ENCODE measurements at regions not wholly inside any gene's neighbourhood (a gene's known extent, or its start where the extent isn't known, plus 50 kb on each side); places are given as distances from the start of the nearest gene placed in this dataset.

- DNase-seq = no peak
- no peak for ATAC-seq
Observed at GRCh38 chr11:45036733-45037132, 86.0 kb upstream of the TP53I11 start.

GRCh38 chr11:45037434-45038005 lies 86.8 kb upstream of the TP53I11 start:
- no peak for ATAC-seq
- no peak for DNase-seq

GRCh38 chr11:45038923-45039322 lies 88.2 kb upstream of the TP53I11 start:
- DNase-seq (no peak), ATAC-seq (no peak)

- DNase-seq = no peak
- no peak for ATAC-seq
Observed at GRCh38 chr11:45041596-45041995, 90.9 kb upstream of the TP53I11 start.

GRCh38 chr11:45042560-45042959 lies 91.9 kb upstream of the TP53I11 start:
- no peak for DNase-seq
- no peak for ATAC-seq

- ATAC-seq (no peak), DNase-seq (no peak)
Observed at GRCh38 chr11:45043755-45044475, 93.2 kb upstream of the TP53I11 start.

- peak; percentile 10 for DNase-seq
- no peak for ATAC-seq
Observed at GRCh38 chr11:45045683-45046471, 95.2 kb upstream of the TP53I11 start.

GRCh38 chr11:45048313-45048841 lies 97.7 kb upstream of the TP53I11 start:
- ATAC-seq (no peak), DNase-seq (no peak)

GRCh38 chr11:45048870-45049691 lies 97.4 kb upstream of the PRDM11 start:
- DNase-seq = no peak
- ATAC-seq = no peak

GRCh38 chr11:45050111-45050510 lies 96.3 kb upstream of the PRDM11 start:
- DNase-seq = no peak
- no peak for ATAC-seq

- DNase-seq (no peak), ATAC-seq (no peak)
Observed at GRCh38 chr11:45051621-45052020, 94.8 kb upstream of the PRDM11 start.

- no peak for ATAC-seq
- DNase-seq = no peak
Observed at GRCh38 chr11:45052361-45052760, 94.1 kb upstream of the PRDM11 start.

GRCh38 chr11:45053736-45054446 lies 92.5 kb upstream of the PRDM11 start:
- DNase-seq (no peak), ATAC-seq (no peak)

- ATAC-seq (no peak), DNase-seq (no peak)
Observed at GRCh38 chr11:45054956-45055355, 91.5 kb upstream of the PRDM11 start.

GRCh38 chr11:45056529-45056928 lies 89.9 kb upstream of the PRDM11 start:
- ATAC-seq (no peak), DNase-seq (no peak)

GRCh38 chr11:45057938-45058646 lies 88.3 kb upstream of the PRDM11 start:
- DNase-seq = no peak
- ATAC-seq = no peak

- ATAC-seq (no peak), DNase-seq (no peak)
Observed at GRCh38 chr11:45058647-45058950, 87.8 kb upstream of the PRDM11 start.

GRCh38 chr11:45060707-45061106 lies 85.7 kb upstream of the PRDM11 start:
- DNase-seq (no peak), ATAC-seq (no peak)

GRCh38 chr11:45061641-45062040 lies 84.8 kb upstream of the PRDM11 start:
- DNase-seq (no peak), ATAC-seq (no peak)

- no peak for DNase-seq
- no peak for ATAC-seq
Observed at GRCh38 chr11:45062115-45062514, 84.3 kb upstream of the PRDM11 start.

- ATAC-seq (no peak), DNase-seq (no peak)
Observed at GRCh38 chr11:45062974-45063635, 83.3 kb upstream of the PRDM11 start.

Measured in stimulated activated naive CD8-positive, alpha-beta T cell treated with anti-CD3 and anti-CD28 coated beads, Interleukin-15, Interleukin-2, amounts not matched to agents 100 U/mL and 50 U/mL, for 24 hours (primary cell).